ENCODE measurements at regions not wholly inside any gene's neighbourhood (a gene's known extent, or its start where the extent isn't known, plus 50 kb on each side); places are given as distances from the start of the nearest gene placed in this dataset.

DNA sequence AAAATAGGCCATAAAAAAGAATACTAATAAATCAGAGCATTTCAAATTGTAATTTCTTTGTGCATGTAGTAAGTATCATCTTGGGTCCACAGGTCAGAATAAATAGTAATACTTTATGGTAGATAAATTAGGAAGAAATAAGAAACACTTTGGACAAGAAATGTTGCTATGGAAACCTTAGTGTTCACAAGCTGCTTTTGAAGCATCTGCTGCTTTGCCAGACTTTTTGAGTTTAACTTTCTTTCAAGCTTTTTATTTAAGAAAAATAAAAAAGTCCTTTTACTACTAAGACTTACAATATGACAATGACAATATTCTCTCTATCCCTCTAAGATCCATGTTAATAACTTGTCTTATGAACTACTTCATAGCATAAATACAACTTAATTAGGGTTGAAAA lies 690.7 kb upstream of the FSHR start:
- Histone ChIP-seq H3K79me2 (replicated peaks; ENCODE audit: insufficient read depth) (no peaks in the 10 kb centered on the region), H3K4me2 (no peak overlapping the region), H3F3A (replicated peaks; ENCODE audit: low read depth) (no peaks in the 10 kb centered on the region), H3K27me3 (ENCODE audit: insufficient read depth) (no peaks in the 10 kb centered on the region), H3K27ac (ENCODE audit: low read depth) (no peak overlapping the region), H3K4me1 (ENCODE audit: insufficient read depth) (no peaks in the 10 kb centered on the region), H2AFZ (no peak overlapping the region; the same call in 1 of the 2 replicates), H3K9me2 (ENCODE audit: insufficient read depth) (no peaks in the 10 kb centered on the region), H4K20me1 (replicated peaks; ENCODE audit: insufficient read depth) (no peaks in the 10 kb centered on the region), H3K36me3 (ENCODE audit: insufficient read depth) (no peaks in the 10 kb centered on the region), H3K4me3 (no peak overlapping the region)
- H3K9me3 Mint-ChIP-seq: 0 out of 3 replicates have a peak, but pooled peaks cover 2% of the 10 kb centered on the region
- no peak overlapping the region for H3K27ac Mint-ChIP-seq
- H3K27me3 Mint-ChIP-seq (ENCODE audit: insufficient read depth, low read depth, poor library complexity): peaks cover 2% of the 10 kb centered on the region
- peaks cover 8% of the 10 kb centered on the region for H3K4me1 Mint-ChIP-seq
- no peak for TF ChIP-seq NANOG (IDR thresholded peaks at IDR 0.05; ENCODE audit: borderline replicate concordance)
- no peak for TF ChIP-seq POLR2AphosphoS5 (IDR thresholded peaks at IDR 0.05; ENCODE audit: low read depth)
- TF ChIP-seq JUNB (IDR thresholded peaks at IDR 0.05; ENCODE audit: unreplicated experiment): no peak
- no peak for TF ChIP-seq ZNF331 (CRISPR knock-in tag; IDR thresholded peaks at IDR 0.05; ENCODE audit: low read depth)
- no peak for TF ChIP-seq REST (IDR thresholded peaks at IDR 0.05; ENCODE audit: unreplicated experiment)
- TF ChIP-seq ETS1 (IDR thresholded peaks at IDR 0.05): no peak
- no peak for TF ChIP-seq CTCF (conservative IDR thresholded peaks at IDR 0.05; ENCODE audit: low read depth in 2 of 2)
- no peak for TF ChIP-seq ZNF462 (CRISPR knock-in tag; IDR thresholded peaks at IDR 0.05)
- TF ChIP-seq EZH2phosphoT487 (IDR thresholded peaks at IDR 0.05; ENCODE audit: unreplicated experiment): no peak
- TF ChIP-seq CREB1 (CRISPR knock-in tag; IDR thresholded peaks at IDR 0.05; ENCODE audit: low read depth): no peak
- no peak for TF ChIP-seq ZNF114 (CRISPR knock-in tag; IDR thresholded peaks at IDR 0.05)
- TF ChIP-seq EZH2 (IDR thresholded peaks at IDR 0.05; ENCODE audit: low read depth, unreplicated experiment): no peak
- no peak for ATAC-seq
- H3K36me3 Mint-ChIP-seq (ENCODE audit: low read depth): no peaks in the 10 kb centered on the region; the same call in 2 of the 3 replicates
- no peak for DNase-seq (ENCODE audit: low spot score)
- no peak overlapping the region for H3K4me3 Mint-ChIP-seq

All from GM23338 (cell line).